Endothelial cell (in vitro differentiated cells): ENCODE measurements at regions not wholly inside any gene's neighbourhood (a gene's known extent, or its start where the extent isn't known, plus 50 kb on each side); places are given as distances from the start of the nearest gene placed in this dataset.

Experiments
- DNase-seq: peaks from one replicate; pipeline ENCODE4 v3.0.0; 2021; ENCODE audit warnings: low spot score
- H3K27ac Mint-ChIP-seq: one replicate; pipeline ENCODE4 v1.8.0; 2021; ENCODE audit warnings: mixed read lengths, inconsistent platforms; ENCODE audit not compliant: unreplicated experiment
- H3K27me3 Mint-ChIP-seq: one replicate; pipeline ENCODE4 v1.8.0; 2021; ENCODE audit warnings: mild to moderate bottlenecking, moderate library complexity, mixed read lengths, inconsistent platforms; ENCODE audit not compliant: unreplicated experiment
- H3K36me3 Mint-ChIP-seq: one replicate; pipeline ENCODE4 v1.8.0; 2021; ENCODE audit warnings: mild to moderate bottlenecking, low read depth, mixed read lengths, inconsistent platforms; ENCODE audit not compliant: unreplicated experiment
- H3K4me1 Mint-ChIP-seq: one replicate; pipeline ENCODE4 v1.8.0; 2021; ENCODE audit warnings: mild to moderate bottlenecking, mixed read lengths, inconsistent platforms; ENCODE audit not compliant: unreplicated experiment
- H3K4me3 Mint-ChIP-seq: one replicate; pipeline ENCODE4 v1.8.0; 2021; ENCODE audit warnings: mild to moderate bottlenecking, mixed read lengths, inconsistent platforms; ENCODE audit not compliant: unreplicated experiment
- H3K9me3 Mint-ChIP-seq: one replicate; pipeline ENCODE4 v1.8.0; 2021; ENCODE audit warnings: mixed read lengths, inconsistent platforms; ENCODE audit not compliant: unreplicated experiment
- CTCF ChIP-seq: fragments of 200-600 bp; sonication (generic); IDR thresholded peaks from one replicate; pipeline ENCODE4 v1.5.0; 2021; ENCODE audit warnings: antibody characterized with exemption; ENCODE audit not compliant: unreplicated experiment

GRCh38 chr6:40959781-40960327, 79.2 kb downstream of the UNC5CL start:
- peaks cover 7% of the 10 kb centered on the region for H3K4me1 Mint-ChIP-seq
- TF ChIP-seq CTCF, result no peak
- no peaks in the 10 kb centered on the region for H3K36me3 Mint-ChIP-seq
- peaks cover 3% of the 10 kb centered on the region for H3K27me3 Mint-ChIP-seq
- H3K9me3 Mint-ChIP-seq, result no peaks in the 10 kb centered on the region
- H3K4me3 Mint-ChIP-seq, result no peak overlapping the region
- DNase-seq, result no peak
- no peak overlapping the region for H3K27ac Mint-ChIP-seq

GRCh38 chr6:40958738-40959137, 80.3 kb downstream of the UNC5CL start:
- no peak for TF ChIP-seq CTCF
- Mint-ChIP-seq H3K9me3 (no peaks in the 10 kb centered on the region), H3K27me3 (peaks cover 6% of the 10 kb centered on the region), H3K4me1 (peaks cover 7% of the 10 kb centered on the region), H3K27ac (no peak overlapping the region), H3K36me3 (no peaks in the 10 kb centered on the region), H3K4me3 (no peak overlapping the region)
- DNase-seq, result no peak

GRCh38 chr6:40957616-40958492, 81.2 kb downstream of the UNC5CL start:
- Mint-ChIP-seq H3K27ac (no peak overlapping the region), H3K36me3 (no peaks in the 10 kb centered on the region), H3K4me1 (peaks cover 7% of the 10 kb centered on the region), H3K4me3 (no peak overlapping the region), H3K9me3 (no peaks in the 10 kb centered on the region), H3K27me3 (peaks cover 6% of the 10 kb centered on the region)
- TF ChIP-seq CTCF, result no peak
- DNase-seq, result no peak

GRCh38 chr6:40956936-40957335, 82.1 kb downstream of the UNC5CL start:
- no peaks in the 10 kb centered on the region for H3K36me3 Mint-ChIP-seq
- H3K27ac Mint-ChIP-seq, result no peak overlapping the region
- peaks cover under 1% of the 10 kb centered on the region for H3K4me1 Mint-ChIP-seq
- no peaks in the 10 kb centered on the region for H3K9me3 Mint-ChIP-seq
- H3K4me3 Mint-ChIP-seq, result no peak overlapping the region
- H3K27me3 Mint-ChIP-seq, result peaks cover 6% of the 10 kb centered on the region
- DNase-seq, result no peak
- TF ChIP-seq CTCF, result no peak

GRCh38 chr6:40955178-40955545, 83.9 kb downstream of the UNC5CL start:
- DNase-seq, result no peak
- Mint-ChIP-seq H3K36me3 (no peaks in the 10 kb centered on the region), H3K27me3 (peaks cover 6% of the 10 kb centered on the region), H3K27ac (no peak overlapping the region), H3K4me1 (no peaks in the 10 kb centered on the region), H3K9me3 (no peaks in the 10 kb centered on the region), H3K4me3 (no peak overlapping the region)
- TF ChIP-seq CTCF, result no peak
